ENCODE measurements at regions not wholly inside any gene's neighbourhood (a gene's known extent, or its start where the extent isn't known, plus 50 kb on each side); places are given as distances from the start of the nearest gene placed in this dataset.
A peak's percentile ranks its signal among the peaks of the same experiment; 100 is the strongest.
"Not testable (repeated sequence)": the region's sequence is repeated elsewhere in the genome, so short reads cannot be mapped to it uniquely, and the experiment has no call there.

DNA sequence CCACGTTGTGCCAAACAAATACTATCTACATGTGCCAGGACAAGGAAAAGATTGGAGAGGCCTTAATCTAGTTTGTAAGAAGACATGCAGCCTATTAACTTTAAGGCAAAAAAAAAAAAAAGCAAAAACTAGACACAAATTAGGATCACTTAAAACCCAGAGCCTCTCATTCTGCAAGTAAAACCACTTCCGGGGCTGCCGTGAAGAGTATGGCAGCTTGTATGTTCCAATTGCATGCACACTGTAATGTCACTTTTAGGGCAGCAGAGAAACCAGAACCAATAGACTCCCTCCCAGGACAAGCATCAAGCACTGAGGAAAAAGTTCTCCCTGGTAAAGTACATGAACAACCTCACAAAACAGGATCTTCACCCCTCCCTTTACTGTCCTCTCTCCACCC lies 70.6 kb downstream of the RSL24D1 start:
- no peak for DNase-seq

DNA sequence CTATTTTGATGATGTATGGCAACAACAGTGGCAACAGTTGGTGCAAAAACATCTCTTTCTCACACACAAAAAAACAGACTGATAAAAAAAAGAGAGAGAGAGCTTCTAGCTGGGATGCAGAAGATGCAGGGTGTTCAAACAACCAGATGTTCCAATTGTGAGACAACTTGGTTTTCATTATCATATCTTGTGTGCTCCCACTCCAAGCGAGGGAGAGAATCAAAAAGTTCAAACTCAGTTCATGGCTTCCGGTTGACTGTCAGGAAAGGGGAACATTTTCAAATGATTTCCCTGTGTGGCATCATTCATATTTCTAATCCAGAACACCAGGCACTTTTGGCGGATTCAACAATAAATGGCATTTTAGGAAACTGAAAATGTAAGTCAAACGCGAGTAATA lies 72.1 kb downstream of the RSL24D1 start:
- DNase-seq: no peak

DNA sequence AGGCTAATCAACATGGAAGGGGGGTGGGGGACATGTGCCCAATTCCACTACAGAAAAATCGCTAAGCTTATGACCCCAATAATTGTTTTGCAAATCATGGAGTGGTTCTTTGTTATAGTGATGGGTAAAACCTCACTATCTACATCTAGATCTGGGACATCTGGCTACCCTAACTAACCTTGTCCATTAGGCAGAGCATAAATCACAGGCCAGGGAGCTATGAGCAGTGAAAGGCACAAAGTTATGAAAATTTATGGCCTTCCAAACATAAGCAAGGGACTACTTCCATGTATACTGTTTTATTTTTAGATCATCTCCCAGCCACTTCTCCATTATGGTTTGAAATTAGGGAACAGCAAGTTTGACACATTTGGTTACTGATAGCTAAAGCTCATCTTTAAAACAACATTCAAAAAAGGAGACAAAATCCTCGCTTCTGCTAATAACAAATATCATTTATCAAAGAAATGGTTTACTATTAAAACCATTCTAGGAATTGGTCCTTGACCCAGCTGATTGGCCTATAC lies 78.3 kb downstream of the RSL24D1 start:
- DNase-seq: no peak

DNA sequence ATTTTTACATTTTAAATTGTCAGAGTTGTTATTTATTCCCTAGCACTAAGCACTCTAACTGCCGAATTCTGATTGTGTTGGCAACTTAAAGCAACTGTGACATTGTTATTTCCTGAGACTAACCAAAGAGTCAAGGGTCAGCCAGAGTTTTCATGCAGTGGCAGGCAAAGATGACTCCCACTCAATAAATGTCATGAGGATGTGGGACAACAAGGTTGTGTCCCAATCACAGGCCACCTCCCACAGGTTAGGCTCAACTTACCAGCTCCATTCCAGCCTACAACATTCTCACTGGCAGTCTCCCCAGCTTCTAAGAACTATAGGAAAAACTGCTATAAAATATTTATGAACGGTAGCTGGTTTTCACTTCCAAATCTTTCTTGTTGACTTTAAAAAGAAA lies 80.1 kb downstream of the RSL24D1 start:
- no peak for DNase-seq

DNA sequence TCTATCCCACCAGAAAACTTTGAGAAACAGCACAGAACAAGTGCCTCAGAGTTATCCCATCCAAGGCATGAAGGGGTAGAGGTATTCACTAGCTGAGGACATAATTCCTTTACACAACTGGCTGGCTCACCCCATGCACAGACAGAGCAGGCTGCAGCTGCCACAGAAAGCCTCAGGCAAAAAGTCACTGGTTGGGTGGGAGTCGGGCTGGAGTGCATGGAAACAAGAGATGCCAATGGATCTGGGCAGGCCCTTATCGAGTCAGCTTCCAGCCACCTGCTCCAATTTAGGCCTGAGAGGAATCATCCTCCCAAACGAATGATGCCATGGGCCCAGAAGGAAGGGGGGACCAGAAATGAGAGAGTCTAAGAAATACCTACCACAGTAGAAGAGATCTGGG lies 83.0 kb downstream of the RSL24D1 start:
- no peak for DNase-seq

DNA sequence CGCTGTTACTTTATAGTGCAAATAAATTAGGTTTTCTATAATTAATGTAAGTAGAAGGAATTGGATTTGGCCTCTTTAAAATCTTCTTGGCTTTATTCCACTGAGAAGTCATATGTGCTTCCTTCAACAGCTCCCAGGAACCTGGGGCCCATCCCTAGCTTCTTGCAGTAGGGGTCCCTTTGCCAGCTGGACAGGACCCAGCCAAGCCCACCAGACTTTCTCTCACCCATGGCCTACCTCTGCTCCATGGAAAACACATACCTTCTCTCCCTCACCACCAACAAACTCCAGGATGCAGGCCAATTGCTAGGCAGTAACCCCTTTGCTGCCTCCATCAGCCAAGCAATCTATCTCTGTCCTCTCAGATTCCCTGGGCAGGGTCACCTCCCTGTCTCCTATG lies 84.0 kb downstream of the RSL24D1 start:
- DNase-seq: no peak

DNA sequence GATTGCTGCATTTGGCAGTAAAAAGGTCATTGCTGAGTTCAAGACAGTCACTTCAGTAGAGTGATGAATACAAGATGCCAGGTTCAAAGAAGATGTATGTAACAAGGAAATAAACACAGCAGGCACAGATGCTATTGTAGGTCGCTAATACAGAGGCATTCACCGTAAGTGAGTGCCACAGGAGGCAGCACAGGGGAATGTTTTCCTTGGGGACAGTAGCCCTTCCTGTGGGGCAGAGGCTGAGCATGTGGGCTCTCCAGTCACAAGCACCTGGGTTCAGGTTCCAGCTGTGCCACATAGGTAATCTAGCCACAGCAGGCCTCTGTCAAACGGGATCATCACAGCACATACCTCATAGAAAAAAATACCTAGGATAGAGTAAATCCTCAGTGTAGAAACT lies 86.3 kb downstream of the RSL24D1 start:
- DNase-seq: peak in 1 of 2 experiments; percentile 18

DNA sequence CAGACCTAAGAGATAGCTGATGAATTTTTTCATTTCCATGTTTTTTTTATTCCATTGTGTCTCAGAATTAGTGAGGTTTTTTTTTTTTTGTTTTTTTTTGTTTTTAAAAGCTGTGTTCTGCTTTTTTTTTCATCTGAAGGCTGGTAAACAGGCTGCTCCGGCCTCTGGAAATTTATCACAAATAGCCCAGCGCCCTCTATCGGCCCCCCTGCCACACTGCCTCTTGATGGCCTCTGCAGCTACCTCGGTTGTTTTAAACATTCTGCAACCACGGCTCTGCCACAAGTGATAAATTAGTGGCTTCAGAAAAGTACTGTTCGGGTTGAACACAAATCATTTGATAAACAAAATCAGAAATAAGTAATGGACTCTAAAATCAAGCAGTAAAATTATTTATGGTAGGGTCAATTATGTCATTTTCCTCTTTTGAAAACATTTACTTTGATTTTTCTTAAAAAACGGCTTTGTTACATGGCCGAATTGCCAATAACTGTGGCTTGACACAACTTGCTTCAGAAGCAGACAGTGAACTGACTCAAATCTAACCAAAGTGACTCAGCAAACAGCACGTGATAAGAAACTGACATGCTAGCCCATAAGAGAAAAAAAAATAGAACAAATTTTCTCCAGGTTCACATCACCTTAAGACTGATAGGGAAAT lies 87.8 kb downstream of the RSL24D1 start:
- peak; percentile 48 to 74 for DNase-seq

DNA sequence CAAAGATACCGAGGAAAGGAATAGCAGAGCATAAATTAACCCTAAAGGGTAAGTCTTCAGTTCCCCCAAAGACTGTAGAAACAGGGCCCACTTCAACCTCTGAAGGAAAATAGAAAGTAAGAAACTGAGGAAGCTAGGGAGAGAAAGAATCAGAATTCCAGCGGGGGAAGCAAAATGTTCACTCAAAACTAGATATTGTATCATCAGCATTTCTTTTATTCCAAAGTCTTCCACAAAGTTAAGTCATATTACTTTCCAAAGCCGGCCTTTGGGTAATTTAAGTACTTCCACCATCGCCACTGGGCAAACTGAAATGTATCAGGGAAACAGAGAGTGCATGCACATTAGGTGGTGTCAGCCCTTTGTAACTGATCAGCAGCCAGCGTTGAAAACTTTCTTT lies 88.3 kb downstream of the RSL24D1 start:
- no peak for DNase-seq

DNA sequence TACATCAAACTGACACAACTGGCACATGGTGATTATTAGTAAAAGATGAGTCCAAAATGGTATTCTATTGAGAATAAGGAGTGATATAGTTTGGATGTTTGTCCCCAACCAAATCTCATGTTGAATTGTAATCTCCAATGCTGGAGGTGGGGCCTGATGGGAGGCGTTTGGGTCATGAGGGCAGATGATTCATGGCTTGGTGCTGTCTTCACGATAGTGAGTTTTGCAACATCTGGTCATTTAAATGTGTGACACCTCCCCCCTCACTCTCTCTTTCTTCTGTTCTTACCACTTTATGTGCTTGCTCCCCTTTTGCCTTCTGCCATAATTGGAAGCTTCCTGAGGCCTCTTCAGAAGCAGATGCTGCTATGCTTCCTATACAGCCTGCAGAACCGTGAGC lies 90.6 kb downstream of the RSL24D1 start:
- DNase-seq: peak in 1 of 2 experiments; percentile 9

DNA sequence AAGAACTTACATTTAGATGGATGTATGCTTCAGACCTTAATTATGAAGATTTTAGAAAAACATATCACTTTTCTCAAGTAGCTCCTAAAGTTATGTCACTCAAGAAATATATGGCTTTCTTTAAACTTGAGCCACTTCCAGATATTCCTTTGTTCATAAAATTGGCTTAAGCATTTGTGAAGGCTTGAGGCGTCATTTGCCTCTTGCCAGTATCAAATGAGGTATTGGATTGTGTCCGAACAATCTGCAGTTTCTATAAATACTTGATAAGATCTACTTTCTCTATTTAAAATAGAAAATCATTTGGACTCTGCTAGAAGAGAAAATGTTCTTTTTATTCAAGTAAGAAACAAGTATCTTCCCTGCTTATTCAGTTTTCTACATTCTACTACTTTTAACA lies 102.6 kb downstream of the RSL24D1 start:
- no peak for DNase-seq

DNA sequence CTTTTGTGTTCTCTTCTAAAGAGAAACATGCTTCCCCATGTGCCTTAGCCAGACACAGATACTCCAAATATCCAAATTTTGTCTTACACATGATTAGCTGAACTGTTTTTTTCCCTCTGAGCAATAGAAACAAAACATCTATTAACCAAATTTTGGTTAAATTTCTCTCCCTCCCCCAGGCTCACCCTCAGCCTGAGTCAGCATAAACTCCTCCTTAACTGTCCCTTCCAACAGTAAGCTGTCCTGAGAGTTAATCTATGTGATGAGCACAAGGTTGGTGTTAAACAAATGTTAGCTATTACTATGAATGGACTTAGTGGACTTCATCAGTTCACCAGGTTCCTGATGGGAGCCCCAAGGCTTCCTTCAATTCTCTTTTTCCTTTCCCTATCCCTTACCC lies 108.5 kb downstream of the RSL24D1 start:
- no peak for DNase-seq

DNA sequence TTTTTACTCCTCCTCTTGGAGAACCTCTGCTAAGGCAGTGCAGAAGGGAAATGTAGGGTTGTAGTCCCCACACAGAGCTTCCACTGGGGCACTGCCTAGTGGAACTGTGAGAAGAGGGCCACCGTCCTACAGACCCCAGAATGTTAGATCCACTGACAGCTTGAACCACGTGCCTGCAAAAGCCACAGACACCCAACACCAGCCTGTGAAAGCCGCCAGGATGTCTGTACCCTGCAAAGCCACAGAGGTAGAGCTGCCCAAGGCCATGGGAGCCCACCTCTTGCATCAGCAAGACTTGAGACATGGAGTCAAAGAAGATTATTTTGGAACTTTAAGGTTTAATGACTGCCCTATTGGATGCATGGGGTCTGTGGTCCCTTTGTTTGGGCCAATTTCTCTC lies 112.1 kb downstream of the RSL24D1 start:
- no peak for DNase-seq

DNA sequence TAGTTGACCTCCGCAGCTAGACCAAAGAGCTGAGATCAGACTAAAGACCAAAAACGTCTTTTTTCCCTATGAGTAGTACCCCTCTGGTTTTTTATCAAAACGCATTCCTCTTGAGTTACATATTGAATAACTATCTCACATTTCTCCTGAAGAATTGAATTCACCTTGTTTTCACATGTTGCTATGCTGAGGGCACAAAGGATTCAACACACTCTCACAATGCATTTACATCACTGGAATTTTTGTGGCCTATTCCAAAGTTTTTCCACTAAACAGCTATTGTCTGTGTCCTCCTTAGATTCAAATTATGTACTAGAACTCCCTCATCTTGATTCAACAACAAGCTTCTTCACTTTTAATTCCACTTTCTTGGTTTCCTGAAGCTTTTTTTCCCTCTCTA lies 112.5 kb downstream of the RSL24D1 start:
- no peak for DNase-seq

DNA sequence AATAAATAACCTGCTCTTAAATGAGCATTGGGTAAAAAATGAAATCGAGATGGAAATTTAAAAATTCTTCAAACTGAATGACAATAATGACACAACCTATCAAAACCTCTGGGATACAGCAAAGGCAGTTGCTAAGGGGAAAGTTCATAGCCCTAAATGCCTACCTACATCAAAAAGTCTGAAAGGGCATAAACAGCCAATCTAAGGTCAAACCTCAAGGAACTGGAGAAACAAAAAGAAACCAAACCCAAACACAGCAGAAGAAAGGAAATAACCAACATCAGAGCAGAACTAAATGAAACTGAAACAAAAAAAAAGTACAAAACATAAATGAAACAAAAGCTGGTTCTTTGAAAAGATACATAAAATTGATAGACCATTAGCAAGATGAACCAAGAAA lies 119.7 kb downstream of the RSL24D1 start:
- DNase-seq: not testable (repeated sequence)

DNA sequence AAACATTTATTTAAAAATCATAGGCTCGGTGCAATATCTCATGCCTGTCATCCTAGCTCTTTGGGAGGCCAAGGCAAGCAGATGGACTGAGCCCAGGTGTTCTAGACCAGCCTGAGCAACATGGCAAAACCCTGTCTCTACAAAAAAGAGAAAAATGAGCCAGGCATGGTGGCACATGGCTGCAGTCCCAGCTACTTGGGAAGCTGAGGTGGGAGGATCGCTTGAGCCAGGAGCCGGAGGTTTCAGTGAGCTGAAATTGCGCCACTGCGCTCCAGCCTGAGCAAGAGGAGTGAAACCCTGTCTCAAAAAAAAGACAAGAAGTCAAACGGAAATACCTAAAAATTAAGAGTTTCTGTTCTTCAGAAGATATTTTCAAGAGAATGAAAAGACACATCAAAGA lies 122.3 kb downstream of the RSL24D1 start:
- no peak for DNase-seq

DNA sequence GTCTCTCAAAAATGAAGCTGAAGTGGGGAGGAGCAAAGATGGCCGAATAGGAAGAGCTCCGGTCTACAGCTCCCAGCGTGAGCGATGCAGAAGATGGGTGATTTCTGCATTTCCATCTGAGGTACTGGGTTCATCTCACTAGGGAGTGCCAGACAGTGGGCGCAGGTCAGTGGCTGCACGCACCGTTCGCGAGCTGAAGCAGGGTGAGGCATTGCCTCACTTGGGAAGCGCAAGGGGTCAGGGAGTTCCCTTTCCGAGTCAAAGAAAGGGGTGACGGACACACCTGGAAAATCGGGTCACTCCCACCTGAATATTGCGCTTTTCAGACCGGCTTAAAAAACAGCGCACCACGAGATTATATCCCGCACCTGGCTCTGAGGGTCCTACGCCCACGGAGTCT lies 132.8 kb downstream of the RSL24D1 start:
- DNase-seq: not testable (repeated sequence)

DNA sequence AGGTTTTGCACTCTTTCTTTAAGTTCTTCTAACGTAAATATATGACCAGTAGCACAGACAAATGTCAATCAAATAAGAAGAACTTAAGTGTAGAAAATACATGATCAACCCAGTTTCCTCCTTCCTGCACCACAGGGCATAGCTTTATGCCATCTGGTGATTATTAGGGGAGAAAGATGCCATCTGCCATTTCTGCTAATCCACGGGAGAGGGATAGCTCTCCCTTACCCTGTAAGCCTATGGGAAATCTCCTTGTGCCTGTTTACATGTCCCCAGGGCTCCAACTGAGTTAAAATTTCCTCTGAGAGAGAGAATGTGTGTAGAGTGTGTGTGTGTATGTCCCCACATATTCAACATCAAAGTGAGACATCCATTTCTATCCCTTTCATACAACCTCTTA lies 135.9 kb downstream of the RSL24D1 start:
- DNase-seq: peak; percentile 98 to 99

DNA sequence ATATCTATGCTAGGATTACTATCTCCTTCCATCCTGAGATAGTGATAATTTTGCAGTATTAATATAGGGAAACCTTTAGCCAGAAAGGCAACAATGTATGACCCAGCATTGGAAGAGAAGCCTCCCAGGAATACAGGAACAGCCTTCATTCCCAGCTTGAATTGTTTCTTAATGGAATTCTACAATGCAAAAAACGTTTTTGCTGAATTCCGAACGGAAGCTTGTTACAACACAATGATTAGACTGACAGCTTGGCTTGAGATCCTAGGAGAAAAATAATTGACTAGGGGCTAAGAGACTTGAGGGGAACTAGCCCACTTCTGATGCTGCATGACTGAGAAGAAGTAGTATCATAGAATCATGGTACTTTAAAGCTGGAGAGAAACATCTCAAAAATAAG lies 140.2 kb downstream of the RSL24D1 start:
- DNase-seq: no peak

DNA sequence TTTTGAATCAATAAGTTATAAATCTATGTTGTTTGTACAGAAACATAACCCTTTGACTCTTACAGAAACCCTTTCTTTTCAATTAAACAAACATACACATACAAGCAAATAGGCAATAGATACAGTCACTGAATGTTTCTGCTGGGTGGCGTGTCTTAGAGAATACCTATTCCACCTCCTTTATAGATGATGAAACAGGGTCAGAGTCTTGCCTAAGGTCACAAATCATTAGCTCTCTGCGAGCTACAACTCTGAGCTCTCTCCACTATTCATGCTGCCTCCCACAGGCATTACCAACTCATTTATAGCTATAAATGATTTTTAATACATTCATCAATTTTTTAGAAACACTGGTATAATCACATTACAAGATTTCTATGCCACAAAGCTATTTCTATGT lies 152.6 kb downstream of the RSL24D1 start:
- DNase-seq: no peak

DNA sequence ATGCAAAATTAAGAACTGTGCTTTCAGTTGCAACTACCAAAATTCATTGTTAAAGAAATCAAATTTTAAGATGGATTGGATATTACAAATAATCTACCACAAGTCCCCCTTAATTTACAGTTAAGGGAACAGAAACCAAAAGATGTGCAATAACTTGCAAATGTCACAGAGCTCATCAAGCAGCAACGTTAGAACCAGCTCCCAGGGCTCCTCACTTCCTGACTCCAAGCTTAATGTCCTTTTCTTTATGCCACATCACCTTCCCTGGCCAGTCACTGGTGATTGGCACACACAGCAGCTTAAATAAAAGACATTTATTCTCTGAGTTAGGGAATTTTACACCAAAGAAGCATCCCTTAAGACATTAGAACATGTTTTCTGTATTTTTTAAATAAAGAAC lies 159.7 kb downstream of the RSL24D1 start:
- DNase-seq: no peak

DNA sequence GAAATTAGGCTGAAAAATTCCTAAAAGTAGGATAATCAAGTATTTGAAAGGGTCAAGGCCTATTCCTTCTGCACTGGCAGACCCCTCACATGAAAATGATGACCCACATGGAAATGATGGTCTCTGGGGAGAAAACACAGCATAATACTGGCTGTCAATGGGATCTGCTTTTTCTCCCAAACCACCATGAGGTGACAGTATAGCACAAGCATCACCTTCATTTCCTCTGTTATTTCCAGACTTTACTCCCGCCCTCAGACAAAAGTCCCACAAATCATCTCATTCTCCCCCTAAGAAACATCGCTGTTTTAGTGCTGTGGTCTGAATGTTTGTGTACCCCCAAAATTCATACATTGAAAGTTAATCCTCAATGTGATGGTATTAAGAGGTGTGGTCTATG lies 161.0 kb downstream of the RSL24D1 start:
- no peak for DNase-seq

DNA sequence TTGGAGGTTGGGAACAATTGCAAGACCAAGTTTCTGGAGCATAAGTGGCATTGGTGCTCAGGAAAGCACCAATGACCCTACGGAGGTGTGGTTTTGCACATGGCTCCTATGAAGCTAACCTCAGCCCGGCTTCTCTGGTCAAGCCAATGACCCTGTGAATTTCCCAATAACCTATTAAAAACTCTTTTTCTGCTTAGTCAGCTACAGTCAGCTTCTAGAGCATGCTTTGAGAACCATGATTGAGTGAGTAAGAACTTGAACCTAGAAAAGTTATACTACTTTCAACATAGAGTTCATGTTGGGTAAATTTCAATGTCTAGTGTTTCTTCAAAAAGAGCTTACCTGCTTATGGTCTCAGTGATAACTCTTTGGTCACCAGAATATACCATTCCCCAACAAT lies 163.2 kb downstream of the RSL24D1 start:
- no peak for DNase-seq

DNA sequence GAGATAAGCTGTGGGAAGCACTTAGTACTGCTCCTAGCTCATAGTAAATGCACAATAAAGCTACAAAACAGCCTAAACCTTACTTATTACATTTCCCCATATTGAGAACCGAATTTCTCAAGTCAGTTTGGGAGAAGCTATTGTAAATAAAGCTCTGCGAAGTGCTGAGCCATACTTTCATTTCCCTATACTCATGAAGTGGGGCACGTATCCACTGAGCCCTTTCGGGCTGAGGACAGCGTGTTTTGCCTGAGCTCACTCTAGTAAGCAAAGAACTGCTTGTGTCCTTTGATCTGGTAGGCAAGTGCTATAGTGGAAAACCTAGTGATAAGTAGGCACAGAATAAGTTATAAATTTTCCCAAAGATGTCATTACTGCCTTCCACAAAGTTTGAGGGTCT lies 165.0 kb downstream of the RSL24D1 start:
- DNase-seq: no peak

DNA sequence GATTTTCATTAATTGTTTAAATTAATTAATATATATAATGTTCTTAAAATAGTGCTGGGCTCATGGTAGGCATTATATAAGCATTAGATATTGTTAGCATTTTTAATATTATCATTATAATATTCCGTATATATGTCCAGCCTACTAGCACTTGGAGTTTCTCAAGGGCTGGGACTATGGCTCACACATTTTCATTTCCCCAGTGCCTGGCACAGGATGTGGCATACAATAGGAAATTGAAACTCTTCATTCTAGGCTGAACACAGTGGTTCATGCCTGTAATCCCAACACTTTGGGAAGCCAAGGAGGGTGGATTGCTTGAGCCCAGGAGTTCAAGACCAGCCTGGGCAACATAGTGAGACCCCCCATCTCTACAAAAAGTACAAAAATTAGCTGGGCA lies 170.4 kb downstream of the RSL24D1 start:
- no peak for DNase-seq
